B cell (primary cell): ENCODE measurements at regions not wholly inside any gene's neighbourhood (a gene's known extent, or its start where the extent isn't known, plus 50 kb on each side); places are given as distances from the start of the nearest gene placed in this dataset.

ENCODE experiments used
- ATAC-seq: fragments of 200-7000 bp; cut with Tn5 transposase; one replicate; pipeline ENCODE4 v1.10.0; 2021; ENCODE audit warnings: low read depth, mild to moderate bottlenecking, moderate number of reproducible peaks, moderate library complexity
- CTCF ChIA-PET: fragments of 350-600 bp; sonication (Branson Sonifier 250); formaldehyde crosslinking; loops from one replicate; lab custom pipeline; 2021; ENCODE audit warnings: antibody characterized with exemption, inconsistent platforms; lab: Charles Lee
- POLR2A ChIA-PET: fragments of 350-600 bp; sonication (Branson Sonifier 250); formaldehyde crosslinking; loops from one replicate; lab custom pipeline; 2021; ENCODE audit warnings: antibody characterized with exemption; lab: Charles Lee
- DNase-seq: peaks from one replicate; pipeline ENCODE4 v3.0.0; 2013
- H2AFZ ChIP-seq: 2 replicates; pipeline ENCODE4 v1.6.1; 2012; ENCODE audit warnings: mild to moderate bottlenecking, low read depth, low read length; ENCODE audit not compliant: insufficient read depth, poor library complexity, severe bottlenecking
- H3K27ac ChIP-seq, 2 donors: 1 replicate in 1 of 2; 2 replicates in 1 of 2; pipeline ENCODE4 v1.5.1; 2012 to 2013; ENCODE audit warnings: low read length in 2 of 2, mild to moderate bottlenecking in 2 of 2, moderate library complexity in 1 of 2
- H3K27me3 ChIP-seq, 4 experiments: fragments of 200-600 bp in 1 of 4; sonication (generic) in 1 of 4; replicated peaks in 1 of 4; 1 replicate in 2 of 4; 2 replicates in 2 of 4; pipeline versions ENCODE4 v1.6.1 to v1.7.0; 2013 to 2016; ENCODE audit warnings: low read length in 3 of 4, mild to moderate bottlenecking in 2 of 4, mixed read lengths in 1 of 4, moderate library complexity in 1 of 4; ENCODE audit not compliant: insufficient read depth in 4 of 4, control insufficient read depth in 3 of 4; ENCODE audit errors: control extremely low read depth in 1 of 4
- H3K36me3 ChIP-seq, 2 experiments: replicated peaks in 1 of 2; 1 replicate in 1 of 2; 2 replicates in 1 of 2; pipeline versions ENCODE4 v1.6.1 to v1.7.1; 2013; ENCODE audit warnings: low read length in 1 of 2; ENCODE audit not compliant: insufficient read depth in 2 of 2, control insufficient read depth in 1 of 2; ENCODE audit errors: control extremely low read depth in 1 of 2, extremely low read depth in 1 of 2
- H3K4me1 ChIP-seq, 2 donors: fragments of 200-600 bp in 1 of 2; sonication (generic) in 1 of 2; 1 replicate in 1 of 2; 2 replicates in 1 of 2; pipeline versions ENCODE4 v1.5.1 to v1.6.1; 2013 to 2017; ENCODE audit warnings: low read length in 2 of 2; ENCODE audit not compliant: control insufficient read depth in 2 of 2, insufficient read depth in 2 of 2
- H3K4me2 ChIP-seq: replicated peaks from 2 replicates; pipeline ENCODE3; 2012; ENCODE audit warnings: mild to moderate bottlenecking, low read depth, low read length; ENCODE audit not compliant: poor library complexity, severe bottlenecking
- H3K4me3 ChIP-seq, 5 experiments: fragments of 200-600 bp in 1 of 5; sonication (generic) in 1 of 5; 1 replicate in 3 of 5; 2 replicates in 2 of 5; pipeline versions ENCODE4 v1.5.1 to v1.7.0; 2011 to 2016; ENCODE audit warnings: low read length in 4 of 5, mild to moderate bottlenecking in 4 of 5, low read depth in 2 of 5, control low read depth in 1 of 5, moderate library complexity in 1 of 5; ENCODE audit not compliant: insufficient read depth in 1 of 5; ENCODE audit errors: control extremely low read depth in 1 of 5, extremely low read depth in 1 of 5
- H3K79me2 ChIP-seq: fragments of 200-600 bp; sonication (generic); one replicate; pipeline ENCODE4 v1.6.0; 2016; ENCODE audit warnings: low read length; ENCODE audit not compliant: control insufficient read depth, insufficient read depth
- H3K9ac ChIP-seq: fragments of 200-600 bp; sonication (generic); 2 replicates; pipeline ENCODE4 v1.6.1; 2017; ENCODE audit warnings: mild to moderate bottlenecking, low read length, moderate library complexity
- H3K9me3 ChIP-seq, 3 donors: one replicate each; pipeline versions ENCODE4 v1.6.1 to v1.7.1; 2013; ENCODE audit warnings: low read length in 2 of 3; ENCODE audit not compliant: control insufficient read depth in 2 of 3, insufficient read depth in 1 of 3; ENCODE audit errors: control extremely low read depth in 1 of 3
- H4K20me1 ChIP-seq: 2 replicates; pipeline ENCODE4 v1.6.0; 2012; ENCODE audit warnings: mild to moderate bottlenecking, low read length; ENCODE audit not compliant: insufficient read depth, control insufficient read depth, poor library complexity, severe bottlenecking
- H3K27ac Mint-ChIP-seq: one replicate; pipeline ENCODE4 v1.8.0; 2021; ENCODE audit warnings: mixed read lengths
- H3K27me3 Mint-ChIP-seq: one replicate; pipeline ENCODE4 v1.8.0; 2021; ENCODE audit warnings: mixed read lengths
- H3K4me1 Mint-ChIP-seq: one replicate; pipeline ENCODE4 v1.8.0; 2021; ENCODE audit warnings: mixed read lengths
- H3K4me3 Mint-ChIP-seq: one replicate; pipeline ENCODE4 v1.8.0; 2021; ENCODE audit warnings: mixed read lengths
- H3K9me3 Mint-ChIP-seq: one replicate; pipeline ENCODE4 v1.8.0; 2022; ENCODE audit warnings: mixed read lengths; ENCODE audit not compliant: insufficient read depth
- CTCF ChIP-seq: fragments of 200-600 bp; IDR thresholded peaks from one replicate; pipeline ENCODE4 v1.8.0; 2022; ENCODE audit warnings: antibody characterized with exemption, mild to moderate bottlenecking
- EZH2 ChIP-seq: IDR thresholded peaks from 2 replicates; pipeline ENCODE4 v1.6.1; 2012; ENCODE audit warnings: borderline replicate concordance, low read depth, mild to moderate bottlenecking, moderate library complexity, low read length; ENCODE audit not compliant: insufficient read depth, poor library complexity, severe bottlenecking
- WGBS: methylation state at CpG from one replicate; pipeline ENCODE4 v1.1.5; 2013; ENCODE audit warnings: missing lambda C conversion rate; ENCODE audit not compliant: insufficient coverage; 5-methylcytosine and 5-hydroxymethylcytosine counted together
- intact Hi-C: fragments of 100-400 bp; cut with micrococcal nuclease; formaldehyde crosslinking; loops from one replicate; pipeline ENCODE4 v1.10.0; 2022

- no peaks in the 10 kb centered on the region for H3K9me3 Mint-ChIP-seq
- no peaks in the 10 kb centered on the region for H3K79me2 ChIP-seq
- ChIA-PET POLR2A (interaction anchor here (0.7 to 1.7 kb wide), 2 partner anchors 107 to 410 kb away, joined by 3 read pairs; no protein-coding TSS in a partner anchor), CTCF (interaction anchor here (0.6 to 2.9 kb wide), 6 partner anchors 107 to 601 kb away, joined by 3 to 19 read pairs (median 6); partner anchors contain the start of gene ARHGAP24)
- H3K9me3 ChIP-seq = no peaks in the 10 kb centered on the region
- no peak overlapping the region for H3K27ac Mint-ChIP-seq
- peaks cover 28% of the 10 kb centered on the region for H3K4me1 Mint-ChIP-seq
- ATAC-seq (no peak), DNase-seq (no peak)
- intact Hi-C loops = no loop called here
- H3K4me3 ChIP-seq = no peak overlapping the region
- WGBS = 80% methylated on average over 1 of the region's 3 CpGs
- peak overlapping the region in 1 of 2 donors; percentile 25 for H3K27ac ChIP-seq
- peaks cover 24 to 26% of the 10 kb centered on the region in 2 donors for H3K4me1 ChIP-seq
- H4K20me1 ChIP-seq = no peaks in the 10 kb centered on the region
- no peaks in the 10 kb centered on the region for H3K27me3 ChIP-seq
- H2AFZ ChIP-seq = no peak overlapping the region
- no peak overlapping the region for H3K9ac ChIP-seq
- no peak overlapping the region for H3K4me2 ChIP-seq
- TF ChIP-seq CTCF (no peak), EZH2 (no peak)
- H3K4me3 Mint-ChIP-seq = no peak overlapping the region
- H3K27me3 Mint-ChIP-seq = peaks cover 3% of the 10 kb centered on the region
- H3K36me3 ChIP-seq = no peaks in the 10 kb centered on the region
Measured at GRCh38 chr4:85368240-85368639, 106.7 kb upstream of the ARHGAP24 start.

GRCh38 chr4:85368932-85369331 is 106.0 kb upstream of the ARHGAP24 start:
- Histone ChIP-seq H3K36me3 (no peaks in the 10 kb centered on the region), H4K20me1 (no peaks in the 10 kb centered on the region), H3K4me2 (peak overlapping the region; percentile 52), H3K4me3 (no peak overlapping the region), H3K27ac (peak overlapping the region; percentile 63 to 67), H3K9ac (peak overlapping the region; percentile 7), H3K27me3 (no peaks in the 10 kb centered on the region), H3K9me3 (no peaks in the 10 kb centered on the region), H3K79me2 (no peaks in the 10 kb centered on the region), H3K4me1 (peaks cover 24 to 26% of the 10 kb centered on the region in 2 donors), H2AFZ (peak overlapping the region; percentile 19)
- 0% methylated on average over 1 of the region's 1 CpG for WGBS
- Mint-ChIP-seq H3K4me3 (peak overlapping the region; percentile 56), H3K27ac (peak overlapping the region; percentile 89), H3K9me3 (no peaks in the 10 kb centered on the region), H3K27me3 (peaks cover 1% of the 10 kb centered on the region), H3K4me1 (peaks cover 28% of the 10 kb centered on the region)
- peak; percentile 68 for ATAC-seq
- intact Hi-C loops = no loop called here
- CTCF ChIA-PET = interaction anchor here (0.8 to 2.9 kb wide), 12 partner anchors 14 to 600 kb away, joined by 3 to 19 read pairs (median 4); partner anchors contain the start of gene ARHGAP24
- POLR2A ChIA-PET = interaction anchor here (0.7 to 1.7 kb wide), 2 partner anchors 107 to 409 kb away, joined by 3 read pairs; no protein-coding TSS in a partner anchor
- TF ChIP-seq EZH2 = no peak
- no peak for TF ChIP-seq CTCF
- peak; percentile 62 for DNase-seq
